A673 (cell line): ENCODE measurements at regions not wholly inside any gene's neighbourhood (a gene's known extent, or its start where the extent isn't known, plus 50 kb on each side); places are given as distances from the start of the nearest gene placed in this dataset.
"Not testable (repeated sequence)": the region's sequence is repeated elsewhere in the genome, so short reads cannot be mapped to it uniquely, and the experiment has no call there.

ENCODE experiments used
- BruUV-seq: library from RNA; stranded (reverse); fragments of 400-500 nt; replicated peaks from 2 replicates; lab custom pipeline; 2021; lab: Mats Ljungman, UMichigan
- CTCF ChIA-PET: fragments of 300-600 bp; sonication (Branson Sonifier 250); formaldehyde crosslinking; loops from one replicate; lab custom pipeline; 2022; ENCODE audit warnings: antibody characterized with exemption; lab: Charles Lee
- POLR2A ChIA-PET: fragments of 300-600 bp; sonication (Branson Sonifier 250); formaldehyde crosslinking; loops from one replicate; lab custom pipeline; 2022; ENCODE audit warnings: antibody characterized with exemption; ENCODE audit not compliant: low non-redundant PET; lab: Charles Lee
- DNase-seq: peaks from one replicate; pipeline ENCODE4 v3.0.0-alpha.2; 2015; ENCODE audit warnings: low spot score
- H3K27ac ChIP-seq: fragments of 200-600 bp; sonication (generic); 2 replicates; pipeline ENCODE4 v1.5.1; 2016; ENCODE audit warnings: mixed run types, low read depth, mild to moderate bottlenecking, mixed read lengths, antibody characterized with exemption, low read length; ENCODE audit not compliant: poor library complexity, severe bottlenecking
- H3K27me3 ChIP-seq: fragments of 200-600 bp; sonication (generic); replicated peaks from 2 replicates; pipeline ENCODE4 v1.6.1; 2017; ENCODE audit warnings: mixed run types, low read depth, mild to moderate bottlenecking, mixed read lengths, antibody characterized with exemption, low read length; ENCODE audit not compliant: insufficient read depth, poor library complexity
- H3K36me3 ChIP-seq: fragments of 200-600 bp; sonication (generic); 2 replicates; pipeline ENCODE4 v1.6.1; 2016; ENCODE audit warnings: mixed run types, mild to moderate bottlenecking, mixed read lengths, antibody characterized with exemption, low read length; ENCODE audit not compliant: insufficient read depth, poor library complexity, severe bottlenecking
- H3K4me1 ChIP-seq: fragments of 200-600 bp; sonication (generic); 2 replicates; pipeline ENCODE4 v1.6.1; 2017; ENCODE audit warnings: mixed run types, mild to moderate bottlenecking, mixed read lengths, antibody characterized with exemption, low read length; ENCODE audit not compliant: insufficient read depth, poor library complexity, severe bottlenecking
- H3K4me3 ChIP-seq: fragments of 200-600 bp; sonication (generic); 2 replicates; pipeline ENCODE4 v1.5.1; 2016; ENCODE audit warnings: low read depth, mixed run types, mild to moderate bottlenecking, mixed read lengths, low read length; ENCODE audit not compliant: poor library complexity, severe bottlenecking
- H3K9me3 ChIP-seq: fragments of 200-600 bp; sonication (generic); 2 replicates; pipeline ENCODE4 v1.6.1; 2016; ENCODE audit warnings: mixed run types, low read depth, mild to moderate bottlenecking, mixed read lengths, antibody characterized with exemption, low read length; ENCODE audit not compliant: poor library complexity, severe bottlenecking
- CTCF ChIP-seq: fragments of 300-800, 200-600 bp; sonication (generic); conservative IDR thresholded peaks from 2 replicates; pipeline ENCODE4 v1.5.1; 2017; ENCODE audit warnings: low read depth, mild to moderate bottlenecking, antibody characterized with exemption, low read length, moderate library complexity, mixed read lengths
- EZH2 ChIP-seq: fragments of 200-600 bp; sonication (generic); IDR thresholded peaks from 2 replicates; pipeline ENCODE4 v1.6.1; 2017; ENCODE audit warnings: borderline replicate concordance, low read depth, mild to moderate bottlenecking, mixed read lengths, antibody characterized with exemption, low read length; ENCODE audit not compliant: poor library complexity, severe bottlenecking
- intact Hi-C: fragments of 100-400 bp; cut with micrococcal nuclease; formaldehyde crosslinking; loops from one replicate; pipeline ENCODE4 v1.10.0; 2022; ENCODE audit not compliant: unreplicated experiment

- H3K9me3 ChIP-seq, result peaks cover 46% of the 10 kb centered on the region
- POLR2A ChIA-PET, result no interaction called here
- H3K4me1 ChIP-seq, result no peaks in the 10 kb centered on the region
- DNase-seq, result no peak
- CTCF ChIA-PET, result no interaction called here
- no peak for TF ChIP-seq CTCF
- TF ChIP-seq EZH2, result no peak
- BruUV-seq, result no TSS peak
- no peaks in the 10 kb centered on the region for H3K36me3 ChIP-seq
- intact Hi-C loops, result no loop called here
- no peak overlapping the region for H3K27ac ChIP-seq
- no peaks in the 10 kb centered on the region for H3K27me3 ChIP-seq
- no peak overlapping the region for H3K4me3 ChIP-seq
Measured at GRCh38 chr15:26125664-26126063, 262.5 kb upstream of the ATP10A start.

DNA sequence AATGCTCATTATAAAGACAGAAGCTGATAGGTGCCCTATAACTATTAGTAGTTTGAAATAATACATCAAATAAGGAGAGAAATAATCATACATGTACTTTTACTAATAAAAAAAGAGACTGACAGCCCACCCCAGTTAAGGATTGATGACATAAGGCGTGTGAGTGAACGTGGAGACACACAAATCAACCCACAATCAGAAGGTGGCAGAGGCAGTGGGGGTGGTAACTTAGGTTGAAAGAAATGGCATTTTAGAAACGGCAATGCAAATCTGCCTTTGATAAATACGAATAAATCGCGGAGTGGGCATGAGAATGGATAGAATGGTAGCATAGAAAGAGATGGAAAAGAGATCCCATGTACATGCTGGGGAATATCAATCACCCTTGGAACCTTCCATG is 256.2 kb upstream of the ATP10A start:
- Histone ChIP-seq H3K4me3 (no peak overlapping the region), H3K36me3 (no peaks in the 10 kb centered on the region), H3K9me3 (peaks cover 27% of the 10 kb centered on the region), H3K4me1 (no peaks in the 10 kb centered on the region), H3K27ac (no peak overlapping the region), H3K27me3 (no peaks in the 10 kb centered on the region)
- BruUV-seq, result no TSS peak
- no peak for TF ChIP-seq EZH2
- no peak for TF ChIP-seq CTCF
- ChIA-PET POLR2A (no interaction called here), CTCF (no interaction called here)
- DNase-seq, result no peak
- intact Hi-C loops, result no loop called here

DNA sequence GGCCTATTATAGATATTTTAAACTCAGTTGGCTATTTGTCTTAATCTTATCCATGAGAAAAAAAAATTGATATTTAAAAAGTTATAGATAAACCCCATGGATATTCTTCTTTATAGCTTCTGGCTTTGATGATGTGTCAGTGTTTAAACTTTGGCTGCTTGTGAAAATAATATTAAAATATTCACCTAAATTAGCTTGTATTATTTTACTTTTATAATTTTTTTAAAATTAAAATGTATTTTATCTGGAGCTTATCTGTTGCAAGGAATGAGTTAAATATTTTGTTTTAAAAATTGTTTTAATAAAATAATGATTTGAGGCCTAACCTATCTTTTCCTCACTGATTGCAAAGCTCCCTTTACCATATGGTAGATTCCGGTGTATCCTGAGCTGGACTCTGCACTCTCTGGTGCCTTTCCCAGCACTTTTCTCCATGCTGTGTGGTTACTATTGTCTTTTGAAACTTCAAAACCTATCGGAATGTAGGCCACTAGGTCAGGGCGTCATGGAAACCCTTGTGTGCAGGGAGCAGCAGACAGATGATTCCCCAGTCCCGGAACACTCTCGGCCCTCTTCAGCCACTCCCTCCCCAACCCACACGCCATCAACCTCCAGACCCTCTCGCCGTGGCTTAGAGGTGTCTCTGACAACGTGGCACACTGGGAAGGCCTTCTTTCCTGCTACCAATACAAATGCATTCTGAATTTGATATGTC is 252.3 kb upstream of the ATP10A start:
- H3K9me3 ChIP-seq, result peaks cover 32% of the 10 kb centered on the region
- H3K4me1 ChIP-seq, result no peaks in the 10 kb centered on the region
- intact Hi-C loops, result no loop called here
- DNase-seq, result no peak
- BruUV-seq, result no TSS peak
- H3K27ac ChIP-seq, result no peak overlapping the region
- ChIA-PET POLR2A (no interaction called here), CTCF (no interaction called here)
- TF ChIP-seq EZH2, result no peak
- no peak overlapping the region for H3K4me3 ChIP-seq
- no peaks in the 10 kb centered on the region for H3K27me3 ChIP-seq
- no peaks in the 10 kb centered on the region for H3K36me3 ChIP-seq

- CTCF ChIA-PET, H3K27me3 ChIP-seq, H3K36me3 ChIP-seq, BruUV-seq, POLR2A ChIA-PET, H3K27ac ChIP-seq, intact Hi-C loops, DNase-seq, H3K4me1 ChIP-seq, H3K4me3 ChIP-seq: not testable (repeated sequence)
- H3K9me3 ChIP-seq, result peaks cover 30% of the 10 kb centered on the region
Measured at GRCh38 chr15:26114128-26114527, 251.0 kb upstream of the ATP10A start.
